SK-N-MC (cell line): ENCODE measurements at regions not wholly inside any gene's neighbourhood (a gene's known extent, or its start where the extent isn't known, plus 50 kb on each side); places are given as distances from the start of the nearest gene placed in this dataset.

Experiments used
- DNase-seq: peaks from one replicate; pipeline ENCODE4 v3.0.0-alpha.2; 2011; ENCODE audit warnings: low read depth, low spot score
- H3K27ac ChIP-seq: fragments of 200-600 bp; sonication (generic); 2 replicates; pipeline ENCODE4 v1.5.1; 2016; ENCODE audit warnings: mixed run types
- H3K36me3 ChIP-seq: fragments of 200-600 bp; sonication (generic); 2 replicates; pipeline ENCODE4 v1.6.1; 2017; ENCODE audit warnings: antibody characterized with exemption, low read length, mixed read lengths; ENCODE audit not compliant: insufficient read depth
- H3K4me3 ChIP-seq: fragments of 200-600 bp; sonication (generic); 2 replicates; pipeline ENCODE4 v1.5.1; 2016
- H3K9ac ChIP-seq: fragments of 200-600 bp; sonication (generic); 2 replicates; pipeline ENCODE4 v1.8.0; 2017; ENCODE audit warnings: mixed run types, mixed read lengths; ENCODE audit not compliant: insufficient read length
- H3K9me3 ChIP-seq: fragments of 200-600 bp; sonication (generic); 2 replicates; pipeline ENCODE4 v1.6.1; 2017; ENCODE audit warnings: low read depth, mild to moderate bottlenecking, antibody characterized with exemption, low read length, moderate library complexity, mixed read lengths
- EZH2 ChIP-seq: fragments of 200-600 bp; sonication (generic); IDR thresholded peaks from one replicate; pipeline ENCODE4 v1.6.1; 2017; ENCODE audit warnings: antibody characterized with exemption
- FOXP2 ChIP-seq: optimal IDR thresholded peaks from 2 replicates; pipeline ENCODE3; 2011; ENCODE audit warnings: mild to moderate bottlenecking, moderate library complexity; ENCODE audit not compliant: insufficient read depth; ENCODE audit errors: extremely low read length, control extremely low read depth
- POLR2AphosphoS5 ChIP-seq: IDR thresholded peaks from 2 replicates; pipeline ENCODE4 v1.6.1; 2012; ENCODE audit warnings: mild to moderate bottlenecking, low read depth, low read length, borderline replicate concordance

DNA sequence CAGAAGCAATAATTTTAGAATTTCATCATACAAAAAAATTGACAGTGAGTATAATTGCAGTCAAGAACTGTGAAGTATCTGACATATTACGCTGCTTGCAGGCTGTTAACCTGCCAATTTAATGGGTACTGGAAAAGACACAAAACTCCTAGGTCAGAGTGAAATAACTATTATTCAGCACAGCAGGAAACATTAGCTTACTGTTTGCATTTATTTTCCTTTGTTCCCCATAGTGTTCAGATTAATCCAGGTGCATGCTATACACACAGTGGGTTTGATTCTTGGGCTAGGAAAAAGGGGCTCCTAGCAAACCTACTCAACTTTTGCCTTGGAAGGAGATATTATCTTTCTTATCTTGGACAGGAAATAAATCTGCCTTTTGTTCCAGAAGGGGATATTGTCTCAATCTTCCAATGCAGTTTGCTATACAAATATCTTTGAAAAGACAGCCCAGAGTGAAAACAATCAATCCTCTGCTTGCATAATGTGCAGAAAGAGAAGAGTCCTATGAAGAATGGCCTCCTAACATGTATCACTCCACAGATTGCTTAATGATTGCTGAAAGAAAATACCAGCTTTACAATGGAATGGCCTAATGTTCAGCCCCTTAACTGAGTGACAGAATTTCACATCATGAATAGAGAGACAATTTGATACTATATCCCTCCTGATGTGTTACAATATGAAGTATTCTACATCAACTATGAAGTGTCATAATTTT lies 443.4 kb downstream of the TBC1D4 start:
- Histone ChIP-seq H3K27ac (no peak overlapping the region), H3K36me3 (no peaks in the 10 kb centered on the region), H3K9ac (no peak overlapping the region), H3K4me3 (no peak overlapping the region), H3K9me3 (no peaks in the 10 kb centered on the region)
- DNase-seq, result no peak
- TF ChIP-seq EZH2 (no peak), POLR2AphosphoS5 (no peak), FOXP2 (no peak)

DNA sequence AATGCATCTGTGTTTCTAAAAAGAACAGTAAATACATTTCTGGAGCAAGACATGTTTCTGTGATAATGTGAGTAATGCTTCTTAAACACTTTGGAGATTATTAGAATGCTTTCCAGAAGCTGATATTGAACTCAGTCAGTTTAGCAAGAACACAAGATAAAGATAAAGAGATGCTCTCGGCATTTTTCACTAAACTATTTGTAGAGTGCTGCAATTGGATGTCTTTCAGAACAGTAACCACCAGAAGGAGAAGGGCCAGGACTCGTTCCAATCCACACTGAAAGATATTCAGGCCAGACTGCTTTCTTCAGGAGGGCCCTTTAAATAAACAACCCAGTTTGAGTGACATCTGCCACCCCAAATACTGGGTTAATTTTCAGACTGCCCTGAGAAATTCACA lies 456.0 kb downstream of the TBC1D4 start:
- H3K27ac ChIP-seq, result no peak overlapping the region
- DNase-seq, result no peak

DNA sequence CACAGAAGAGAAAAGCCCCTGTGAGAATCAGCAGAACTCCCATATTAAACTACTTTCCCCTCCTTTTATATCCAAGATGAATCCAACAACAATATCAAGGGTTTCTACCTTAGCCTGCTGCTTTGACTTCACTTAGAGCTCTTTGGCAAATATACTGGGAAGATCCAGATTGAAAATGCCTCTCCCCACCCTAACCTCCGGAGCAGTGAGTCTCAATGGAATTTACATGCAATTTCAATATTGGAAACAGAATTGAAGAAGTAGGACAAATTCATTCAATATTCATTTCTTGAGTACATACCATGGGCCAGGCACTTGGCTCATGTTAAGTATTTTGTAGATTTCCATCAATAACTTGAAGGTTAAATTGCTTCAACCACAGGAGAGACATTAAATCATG lies 457.4 kb downstream of the TBC1D4 start:
- Histone ChIP-seq H3K36me3 (no peaks in the 10 kb centered on the region), H3K9me3 (no peaks in the 10 kb centered on the region), H3K27ac (no peak overlapping the region), H3K4me3 (no peak overlapping the region), H3K9ac (no peak overlapping the region)
- no peak for DNase-seq
- TF ChIP-seq FOXP2 (no peak), EZH2 (no peak), POLR2AphosphoS5 (no peak)

More for the DNA sequence above, 456.0 kb downstream of the TBC1D4 start:
- Histone ChIP-seq H3K36me3 (no peaks in the 10 kb centered on the region), H3K4me3 (no peak overlapping the region), H3K9me3 (no peaks in the 10 kb centered on the region), H3K9ac (no peak overlapping the region)
- TF ChIP-seq FOXP2, result no peak
- no peak for TF ChIP-seq POLR2AphosphoS5
- TF ChIP-seq EZH2, result no peak

DNA sequence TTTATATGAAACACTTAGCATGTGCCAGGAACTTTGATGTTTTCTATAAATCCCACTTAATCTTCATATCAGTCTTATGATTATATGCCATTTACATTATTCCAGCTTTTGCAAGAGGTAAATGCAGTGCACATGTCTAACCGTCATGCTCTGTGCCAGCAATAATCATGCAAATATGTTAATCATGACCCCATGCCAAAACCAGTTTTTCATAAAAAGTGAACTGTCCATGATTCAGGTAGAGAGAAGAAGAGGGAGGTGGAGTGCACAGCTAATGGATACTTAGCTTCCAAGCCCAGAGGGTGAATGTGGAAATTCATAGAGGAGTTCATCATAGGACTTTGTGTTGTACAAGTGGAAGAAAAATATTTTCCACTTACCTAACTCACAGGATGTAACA lies 458.4 kb downstream of the TBC1D4 start:
- H3K27ac ChIP-seq, result no peak overlapping the region
- H3K4me3 ChIP-seq, result no peak overlapping the region
- no peaks in the 10 kb centered on the region for H3K9me3 ChIP-seq
- H3K9ac ChIP-seq, result no peak overlapping the region
- TF ChIP-seq EZH2, result no peak
- no peak for TF ChIP-seq FOXP2
- no peak for TF ChIP-seq POLR2AphosphoS5
- DNase-seq, result no peak
- no peaks in the 10 kb centered on the region for H3K36me3 ChIP-seq

DNA sequence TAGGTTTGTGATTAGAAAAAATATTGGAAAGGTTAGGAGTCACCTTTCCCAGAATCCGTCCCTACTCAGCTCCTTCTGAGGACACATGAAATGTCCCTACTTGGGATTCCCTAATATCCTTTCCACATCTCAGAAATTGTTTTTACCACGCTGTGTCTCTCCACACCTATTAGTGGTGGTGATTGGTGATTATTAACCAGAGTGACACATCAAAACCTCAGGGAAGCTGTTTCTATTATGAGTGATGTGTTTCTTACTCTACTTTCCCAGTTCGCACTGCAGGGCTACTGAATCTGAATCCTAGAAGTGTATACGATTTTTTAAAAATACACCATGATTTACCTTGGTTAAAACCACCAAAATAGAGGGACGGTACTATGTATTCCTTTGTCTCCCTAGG lies 460.8 kb downstream of the TBC1D4 start:
- no peak overlapping the region for H3K9ac ChIP-seq
- DNase-seq, result no peak
- TF ChIP-seq FOXP2 (no peak), POLR2AphosphoS5 (no peak), EZH2 (no peak)
- H3K27ac ChIP-seq, result no peak overlapping the region
- no peak overlapping the region for H3K4me3 ChIP-seq
- H3K9me3 ChIP-seq, result no peaks in the 10 kb centered on the region
- H3K36me3 ChIP-seq, result no peaks in the 10 kb centered on the region

DNA sequence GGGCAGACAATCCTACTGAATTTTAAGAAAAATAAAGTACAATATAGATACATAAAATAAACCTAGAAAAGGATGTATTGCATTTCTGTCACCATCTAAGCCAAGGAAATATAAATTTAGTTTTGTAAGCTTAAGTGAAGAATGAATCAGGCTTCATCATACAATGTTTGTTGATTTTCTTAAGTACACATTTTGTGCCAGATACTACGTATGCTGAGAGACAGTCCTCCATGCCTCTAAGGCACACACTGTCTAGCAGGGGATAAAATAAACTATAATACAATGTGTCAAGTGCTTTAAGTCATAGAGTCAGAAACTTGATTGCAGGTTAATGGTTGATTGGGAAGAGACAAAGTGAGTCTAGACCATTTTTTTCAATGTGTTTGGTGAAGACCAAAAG lies 465.7 kb downstream of the TBC1D4 start:
- Histone ChIP-seq H3K27ac (no peak overlapping the region), H3K36me3 (no peaks in the 10 kb centered on the region), H3K9ac (no peak overlapping the region), H3K9me3 (no peaks in the 10 kb centered on the region), H3K4me3 (no peak overlapping the region)
- no peak for DNase-seq
- TF ChIP-seq POLR2AphosphoS5 (no peak), FOXP2 (no peak), EZH2 (no peak)

DNA sequence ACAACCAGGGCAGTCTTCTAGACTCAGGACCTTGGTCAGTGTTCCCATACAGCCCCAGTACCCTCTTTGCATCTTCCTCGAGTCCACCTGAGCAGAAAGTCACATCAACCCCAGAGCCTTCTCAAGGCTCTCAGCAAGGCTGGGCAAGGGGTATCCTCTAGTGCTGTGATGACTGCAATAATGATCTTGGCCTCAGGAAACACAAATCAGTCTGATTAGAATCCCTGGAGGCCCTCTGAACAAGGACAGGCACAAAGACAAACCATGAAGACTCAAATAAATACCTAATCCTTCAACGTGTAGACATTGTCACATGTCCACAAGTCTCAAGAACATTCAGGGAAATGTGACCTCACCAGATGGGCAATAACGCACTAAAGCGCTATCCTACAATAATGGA lies 468.2 kb downstream of the TBC1D4 start:
- Histone ChIP-seq H3K9me3 (no peaks in the 10 kb centered on the region), H3K27ac (no peak overlapping the region), H3K36me3 (no peaks in the 10 kb centered on the region), H3K9ac (no peak overlapping the region), H3K4me3 (no peak overlapping the region)
- TF ChIP-seq FOXP2 (no peak), POLR2AphosphoS5 (no peak), EZH2 (no peak)
- DNase-seq, result no peak

DNA sequence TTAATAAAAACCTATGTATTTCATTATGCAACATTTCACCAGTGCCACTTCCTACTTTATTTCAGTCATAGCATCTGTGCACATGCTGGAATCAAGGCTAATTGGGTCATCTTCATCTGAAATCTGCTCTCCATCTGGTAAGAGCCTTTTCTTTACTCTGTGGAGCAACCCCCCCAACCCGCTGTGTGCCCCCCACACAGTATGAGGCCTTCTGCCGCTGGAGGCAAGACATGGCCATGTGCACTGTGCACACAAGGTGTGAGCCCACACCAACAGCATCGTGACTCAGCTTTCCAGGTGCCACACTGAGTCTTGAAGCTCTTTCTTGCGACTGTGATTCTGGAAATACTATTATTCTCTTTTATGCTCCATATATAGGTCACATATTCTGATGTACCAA lies 471.0 kb downstream of the TBC1D4 start:
- H3K9ac ChIP-seq, result no peak overlapping the region
- TF ChIP-seq FOXP2 (no peak), EZH2 (no peak), POLR2AphosphoS5 (no peak)
- DNase-seq, result no peak
- H3K4me3 ChIP-seq, result no peak overlapping the region
- H3K9me3 ChIP-seq, result no peaks in the 10 kb centered on the region
- H3K36me3 ChIP-seq, result no peaks in the 10 kb centered on the region
- no peak overlapping the region for H3K27ac ChIP-seq

DNA sequence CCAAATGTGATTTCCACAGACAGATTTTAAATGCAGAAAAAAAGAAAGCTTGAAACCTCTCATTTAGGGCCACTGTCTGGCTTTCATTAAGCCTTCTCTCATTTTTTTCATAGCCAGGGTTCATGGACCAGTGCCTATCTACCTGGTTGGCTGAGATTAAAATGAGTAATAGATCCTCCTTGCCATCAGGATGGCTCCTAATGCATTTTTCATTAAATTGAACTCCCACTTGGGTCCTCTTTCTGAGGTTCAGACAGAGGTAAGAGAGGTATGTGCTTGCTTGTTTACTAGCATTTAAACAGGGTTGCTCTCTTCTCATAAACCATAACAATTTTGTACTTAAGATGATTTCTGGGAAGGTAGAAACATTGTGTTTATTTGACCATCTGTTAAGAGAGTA lies 473.0 kb downstream of the TBC1D4 start:
- no peak overlapping the region for H3K4me3 ChIP-seq
- no peak for TF ChIP-seq POLR2AphosphoS5
- no peak for TF ChIP-seq FOXP2
- TF ChIP-seq EZH2, result no peak
- no peaks in the 10 kb centered on the region for H3K9me3 ChIP-seq
- H3K9ac ChIP-seq, result no peak overlapping the region
- H3K27ac ChIP-seq, result no peak overlapping the region
- no peaks in the 10 kb centered on the region for H3K36me3 ChIP-seq
- DNase-seq, result no peak

DNA sequence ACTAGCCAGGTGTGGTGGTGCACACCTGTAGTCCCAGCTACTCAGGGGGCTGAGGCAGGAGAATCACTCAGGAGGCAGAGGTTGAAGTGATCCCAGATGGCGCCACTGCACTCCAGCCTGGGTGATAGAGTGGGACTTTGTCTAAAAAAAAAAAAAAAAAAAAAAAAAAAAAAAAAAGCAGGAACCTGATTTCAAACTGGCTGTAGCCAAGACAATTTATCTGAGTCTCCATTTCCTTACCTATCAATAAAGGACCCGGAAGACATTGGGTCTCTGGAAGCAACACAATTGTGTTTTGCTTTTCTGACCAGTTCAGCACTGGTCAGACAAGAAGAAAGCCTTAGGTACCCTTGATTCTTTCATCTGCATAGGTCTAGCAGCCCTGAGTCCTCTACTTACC lies 491.0 kb downstream of the TBC1D4 start:
- no peak for DNase-seq
- no peak overlapping the region for H3K27ac ChIP-seq

More for the DNA sequence above, 491.0 kb downstream of the TBC1D4 start:
- H3K9me3 ChIP-seq, result no peaks in the 10 kb centered on the region
- H3K36me3 ChIP-seq, result no peaks in the 10 kb centered on the region
- no peak overlapping the region for H3K9ac ChIP-seq
- H3K4me3 ChIP-seq, result no peak overlapping the region
- no peak for TF ChIP-seq EZH2
- no peak for TF ChIP-seq POLR2AphosphoS5
- no peak for TF ChIP-seq FOXP2
